HepG2 (cell line): ENCODE measurements at regions not wholly inside any gene's neighbourhood (a gene's known extent, or its start where the extent isn't known, plus 50 kb on each side); places are given as distances from the start of the nearest gene placed in this dataset.

Source experiments
- ATAC-seq: fragments of 200-7000 bp; cut with Tn5 transposase; 3 replicates; pipeline ENCODE4 v1.9.1; 2020; ENCODE audit warnings: mild to moderate bottlenecking, moderate library complexity
- BruUV-seq: library from RNA; stranded (reverse); fragments of 400-500 nt; replicated peaks from 2 replicates; lab custom pipeline; 2021; lab: Mats Ljungman, UMichigan
- CTCF ChIA-PET: fragments of 300-600 bp; formaldehyde crosslinking; extraction: SDS; loops from one replicate; lab custom pipeline; 2021; ENCODE audit warnings: low total read pairs, inconsistent platforms, low intra/inter-chr PET ratio; lab: Yijun Ruan, JAX
- POLR2A ChIA-PET: fragments of 350-600 bp; sonication (Branson Sonifier 250); formaldehyde crosslinking; loops from one replicate; lab custom pipeline; 2020; ENCODE audit warnings: antibody characterized with exemption, inconsistent platforms; lab: Yijun Ruan, JAX
- DNase-seq: peaks from one replicate; pipeline ENCODE4 v3.0.0-alpha.2; 2015; ENCODE audit warnings: low spot score
- FAIRE-seq: peaks from 3 replicates; lab custom pipeline; 2011; peaks lifted over from hg19 to GRCh38; lab: Jason Lieb, UNC
- H2AFZ ChIP-seq: one replicate; pipeline ENCODE4 v1.6.1; 2011; ENCODE audit warnings: low read length, inconsistent platforms
- H3K27ac ChIP-seq: fragments of 300-600 bp; 3 replicates; pipeline ENCODE4 v1.8.0; 2011; ENCODE audit warnings: mixed run types, mild to moderate bottlenecking, mixed read lengths, low read length, inconsistent platforms; ENCODE audit not compliant: insufficient read depth; ENCODE audit errors: extremely low read length
- H3K27me3 ChIP-seq, 2 experiments: fragments of 200-600 bp in 1 of 2; 2 replicates in 1 of 2; 3 replicates in 1 of 2; pipeline versions ENCODE4 v1.6.0 to v1.8.0; 2011; ENCODE audit warnings: low read length in 2 of 2, mild to moderate bottlenecking in 2 of 2, moderate library complexity in 2 of 2, inconsistent platforms in 1 of 2; ENCODE audit not compliant: insufficient read depth in 2 of 2, control insufficient read depth in 1 of 2
- H3K36me3 ChIP-seq, 2 experiments: fragments of 200-600 bp in 1 of 2; replicated peaks in 1 of 2; 2 replicates in 1 of 2; 3 replicates in 1 of 2; pipeline versions ENCODE4 v1.5.1 to v1.8.0; 2011; ENCODE audit warnings: low read length in 2 of 2, inconsistent platforms in 1 of 2; ENCODE audit not compliant: insufficient read depth in 2 of 2, control insufficient read depth in 1 of 2
- H3K4me1 ChIP-seq: 2 replicates; pipeline ENCODE4 v1.5.1; 2012; ENCODE audit warnings: low read length, inconsistent platforms; ENCODE audit not compliant: insufficient read depth
- H3K4me2 ChIP-seq: 2 replicates; pipeline ENCODE4 v1.6.0; 2011; ENCODE audit warnings: low read depth, low read length, inconsistent platforms
- H3K4me3 ChIP-seq, 3 experiments: fragments of 200-600 bp in 1 of 3; sonication (generic), shearing (Covaris generic) in 1 of 3; replicated peaks in 1 of 3; 2 replicates each; pipeline ENCODE4 v1.5.1; 2011 to 2016; ENCODE audit warnings: low read length in 3 of 3, inconsistent platforms in 2 of 3, low read depth in 2 of 3, mild to moderate bottlenecking in 2 of 3, control low read depth in 1 of 3, mixed read lengths in 1 of 3; ENCODE audit not compliant: insufficient read depth in 1 of 3
- H3K79me2 ChIP-seq: one replicate; pipeline ENCODE4 v1.6.1; 2011; ENCODE audit warnings: low read length, inconsistent platforms; ENCODE audit not compliant: insufficient read depth
- H3K9ac ChIP-seq: 2 replicates; pipeline ENCODE4 v1.6.0; 2011; ENCODE audit warnings: mild to moderate bottlenecking, low read depth, low read length, inconsistent platforms; ENCODE audit not compliant: insufficient read depth
- H3K9me3 ChIP-seq: 2 replicates; pipeline ENCODE4 v1.5.1; 2012; ENCODE audit warnings: mild to moderate bottlenecking, low read length
- H4K20me1 ChIP-seq: 2 replicates; pipeline ENCODE4 v1.6.0; 2011; ENCODE audit warnings: inconsistent platforms, mild to moderate bottlenecking, low read length, moderate library complexity; ENCODE audit not compliant: insufficient read depth
- ARNTL ChIP-seq: sonication (generic); formaldehyde crosslinking; IDR thresholded peaks from 2 replicates; pipeline ENCODE4 v1.4.0; 2020; ENCODE audit warnings: mild to moderate bottlenecking, missing genetic modification reagents
- MAFF ChIP-seq: IDR thresholded peaks from 2 replicates; pipeline ENCODE4 v1.6.1; 2011; ENCODE audit warnings: low read depth, low read length, improper control_type of control experiment
- MAFK ChIP-seq, 2 experiments: IDR thresholded peaks in 1 of 2; conservative IDR thresholded peaks in 1 of 2; 2 replicates each; pipeline ENCODE4 v1.6.1; 2011; ENCODE audit warnings: improper control_type of control experiment in 2 of 2, low read length in 2 of 2
- ZEB1 ChIP-seq: IDR thresholded peaks from 2 replicates; pipeline ENCODE4 v1.6.1; 2012; ENCODE audit warnings: mild to moderate bottlenecking, low read depth, inconsistent platforms; ENCODE audit not compliant: insufficient replicate concordance
- WGBS: methylation state at CpG from one replicate; pipeline ENCODE4 v1.1.6; 2017; ENCODE audit warnings: low lambda C conversion rate; 5-methylcytosine and 5-hydroxymethylcytosine counted together
- in situ Hi-C: cut with HindIII; loops from 2 replicates; pipeline ENCODE4 v1.10.0; 2017; ENCODE audit warnings: low pct_unique_long_range_greater_than_20kb; ENCODE audit not compliant: extremely low pct_ligation_motif_present
- intact Hi-C: fragments of 100-400 bp; cut with micrococcal nuclease; formaldehyde crosslinking; loops from one replicate; pipeline ENCODE4 v1.10.0; 2022; ENCODE audit not compliant: unreplicated experiment
- TF ChIP-seq, protein P1 (sequence below): sonication (generic); formaldehyde crosslinking; conservative IDR thresholded peaks from 2 replicates; pipeline ENCODE4 v1.8.1; 2023; ENCODE audit warnings: missing genetic modification reagents
- TF ChIP-seq, protein P2 (sequence below): sonication (generic); formaldehyde crosslinking; conservative IDR thresholded peaks from 2 replicates; pipeline ENCODE4 v1.4.0; 2020; ENCODE audit warnings: mild to moderate bottlenecking, missing genetic modification reagents, moderate library complexity

DNA sequence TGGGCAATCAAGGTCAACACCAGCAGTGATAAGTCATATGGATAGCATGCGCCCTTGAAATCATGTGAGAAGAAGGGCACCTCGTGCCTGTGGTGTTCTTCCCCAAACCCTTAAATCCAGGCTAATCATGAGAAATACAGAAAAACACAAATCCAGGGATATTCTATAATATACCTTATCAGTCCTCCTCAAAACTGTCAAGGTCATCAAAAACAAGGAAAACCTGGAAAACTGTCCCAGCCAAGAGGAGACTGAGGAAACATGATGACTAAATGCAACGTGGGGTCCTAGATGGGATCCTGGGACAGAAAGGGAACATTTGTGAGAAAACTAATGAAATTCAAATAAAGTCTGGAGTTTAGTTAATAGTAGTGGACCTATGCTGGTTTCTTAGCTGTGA lies 201.8 kb upstream of the FAM9B start:
- no TSS peak for BruUV-seq
- Histone ChIP-seq H3K9ac (no peak overlapping the region), H3K4me2 (no peak overlapping the region), H3K79me2 (no peaks in the 10 kb centered on the region), H4K20me1 (no peaks in the 10 kb centered on the region), H3K9me3 (no peaks in the 10 kb centered on the region)
- DNase-seq = no peak
- in situ Hi-C loops = no loop called here
- TF ChIP-seq, protein P1, sequence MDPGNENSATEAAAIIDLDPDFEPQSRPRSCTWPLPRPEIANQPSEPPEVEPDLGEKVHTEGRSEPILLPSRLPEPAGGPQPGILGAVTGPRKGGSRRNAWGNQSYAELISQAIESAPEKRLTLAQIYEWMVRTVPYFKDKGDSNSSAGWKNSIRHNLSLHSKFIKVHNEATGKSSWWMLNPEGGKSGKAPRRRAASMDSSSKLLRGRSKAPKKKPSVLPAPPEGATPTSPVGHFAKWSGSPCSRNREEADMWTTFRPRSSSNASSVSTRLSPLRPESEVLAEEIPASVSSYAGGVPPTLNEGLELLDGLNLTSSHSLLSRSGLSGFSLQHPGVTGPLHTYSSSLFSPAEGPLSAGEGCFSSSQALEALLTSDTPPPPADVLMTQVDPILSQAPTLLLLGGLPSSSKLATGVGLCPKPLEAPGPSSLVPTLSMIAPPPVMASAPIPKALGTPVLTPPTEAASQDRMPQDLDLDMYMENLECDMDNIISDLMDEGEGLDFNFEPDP (CRISPR knock-in tag) = no peak
- TF ChIP-seq, protein P2, sequence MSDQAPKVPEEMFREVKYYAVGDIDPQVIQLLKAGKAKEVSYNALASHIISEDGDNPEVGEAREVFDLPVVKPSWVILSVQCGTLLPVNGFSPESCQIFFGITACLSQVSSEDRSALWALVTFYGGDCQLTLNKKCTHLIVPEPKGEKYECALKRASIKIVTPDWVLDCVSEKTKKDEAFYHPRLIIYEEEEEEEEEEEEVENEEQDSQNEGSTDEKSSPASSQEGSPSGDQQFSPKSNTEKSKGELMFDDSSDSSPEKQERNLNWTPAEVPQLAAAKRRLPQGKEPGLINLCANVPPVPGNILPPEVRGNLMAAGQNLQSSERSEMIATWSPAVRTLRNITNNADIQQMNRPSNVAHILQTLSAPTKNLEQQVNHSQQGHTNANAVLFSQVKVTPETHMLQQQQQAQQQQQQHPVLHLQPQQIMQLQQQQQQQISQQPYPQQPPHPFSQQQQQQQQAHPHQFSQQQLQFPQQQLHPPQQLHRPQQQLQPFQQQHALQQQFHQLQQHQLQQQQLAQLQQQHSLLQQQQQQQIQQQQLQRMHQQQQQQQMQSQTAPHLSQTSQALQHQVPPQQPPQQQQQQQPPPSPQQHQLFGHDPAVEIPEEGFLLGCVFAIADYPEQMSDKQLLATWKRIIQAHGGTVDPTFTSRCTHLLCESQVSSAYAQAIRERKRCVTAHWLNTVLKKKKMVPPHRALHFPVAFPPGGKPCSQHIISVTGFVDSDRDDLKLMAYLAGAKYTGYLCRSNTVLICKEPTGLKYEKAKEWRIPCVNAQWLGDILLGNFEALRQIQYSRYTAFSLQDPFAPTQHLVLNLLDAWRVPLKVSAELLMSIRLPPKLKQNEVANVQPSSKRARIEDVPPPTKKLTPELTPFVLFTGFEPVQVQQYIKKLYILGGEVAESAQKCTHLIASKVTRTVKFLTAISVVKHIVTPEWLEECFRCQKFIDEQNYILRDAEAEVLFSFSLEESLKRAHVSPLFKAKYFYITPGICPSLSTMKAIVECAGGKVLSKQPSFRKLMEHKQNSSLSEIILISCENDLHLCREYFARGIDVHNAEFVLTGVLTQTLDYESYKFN (CRISPR knock-in tag) = no peak
- TF ChIP-seq MAFF = peak; percentile 33; the same call in 1 of the 2 replicates
- peak; percentile 24 to 64; a peak in 3 of 4 replicates for TF ChIP-seq MAFK (conservative IDR thresholded peaks at IDR 0.05 in 1 of 2, IDR thresholded peaks at IDR 0.05 in 1 of 2; ENCODE audit: low read length in 2 of 2)
- no peak for TF ChIP-seq ARNTL (CRISPR knock-in tag)
- no peak for TF ChIP-seq ZEB1
- TF ChIP-seq, all 625 proteins: peak for 2
- Histone ChIP-seq H3K36me3 (no peaks in the 10 kb centered on the region), H3K27ac (no peak overlapping the region), H2AFZ (no peak overlapping the region), H3K27me3 (no peaks in the 10 kb centered on the region), H3K4me3 (no peak overlapping the region), H3K4me1 (no peaks in the 10 kb centered on the region)
- POLR2A ChIA-PET = no interaction called here
- CTCF ChIA-PET = no interaction called here
- 5% methylated on average over 3 of the region's 3 CpGs for WGBS
- FAIRE-seq (no peak), ATAC-seq (no peak)
- intact Hi-C loops = no loop called here
